Prostate gland (tissue), 2 donors: ENCODE measurements at regions not wholly inside any gene's neighbourhood (a gene's known extent, or its start where the extent isn't known, plus 50 kb on each side); places are given as distances from the start of the nearest gene placed in this dataset.

ENCODE experiments used
- DNase-seq: peaks from one replicate; pipeline ENCODE4 v3.0.0-alpha.2; 2019; ENCODE audit warnings: low spot score
- H3K27ac ChIP-seq, 2 donors: fragments of 200-600 bp; sonication (generic); 2 replicates each; pipeline ENCODE4 v1.5.1; 2017 to 2019
- H3K27me3 ChIP-seq: fragments of 200-600 bp; sonication (generic); replicated peaks from 2 replicates; pipeline ENCODE4 v1.5.1; 2019; ENCODE audit not compliant: insufficient read depth
- H3K36me3 ChIP-seq, 2 donors: fragments of 200-600 bp; sonication (generic); 1 replicate in 1 of 2; 2 replicates in 1 of 2; pipeline versions ENCODE4 v1.5.1 to v1.8.1; 2017 to 2019
- H3K4me1 ChIP-seq: fragments of 200-600 bp; sonication (generic); replicated peaks from 2 replicates; pipeline ENCODE4 v1.5.1; 2019
- H3K4me3 ChIP-seq, 2 donors: fragments of 200-600 bp; sonication (generic); 2 replicates each; pipeline ENCODE4 v1.5.1; 2017 to 2019
- H3K9me3 ChIP-seq: fragments of 200-600 bp; sonication (generic); 2 replicates; pipeline ENCODE4 v1.5.1; 2017
- CTCF ChIP-seq, 4 experiments: fragments of 200-600 bp in 2 of 4; fragments of 450-650 bp in 2 of 4; sonication (generic) in 2 of 4; IDR thresholded peaks; 1 replicate in 3 of 4; 2 replicates in 1 of 4; pipeline ENCODE4 v1.5.1; 2016 to 2019; ENCODE audit warnings: antibody characterized with exemption in 4 of 4, mild to moderate bottlenecking in 2 of 4, moderate library complexity in 2 of 4
- POLR2A ChIP-seq: fragments of 450-650 bp; IDR thresholded peaks from one replicate; pipeline ENCODE4 v1.6.1; 2016; ENCODE audit warnings: antibody characterized with exemption, mild to moderate bottlenecking
- POLR2AphosphoS5 ChIP-seq: sonication (generic); formaldehyde crosslinking; IDR thresholded peaks from one replicate; pipeline ENCODE4 v1.6.1; 2017; ENCODE audit warnings: antibody characterized with exemption
- WGBS: methylation state at CpG from one replicate; pipeline ENCODE4 v1.1.5; 2018; 5-methylcytosine and 5-hydroxymethylcytosine counted together
- intact Hi-C: fragments of 100-400 bp; cut with DNase I; formaldehyde crosslinking; loops from one replicate; pipeline ENCODE4 v1.14.2; 2022

GRCh38 chrX:39205467-39205866 is 404.2 kb downstream of the MID1IP1 start:
- no peak overlapping the region for H3K27ac ChIP-seq
- no peaks in the 10 kb centered on the region for H3K9me3 ChIP-seq
- H3K36me3 ChIP-seq = no peaks in the 10 kb centered on the region
- H3K4me3 ChIP-seq = no peak overlapping the region
- intact Hi-C loops = no loop called here
- WGBS = 79% methylated on average over 4 of the region's 4 CpGs
- DNase-seq = no peak
- H3K27me3 ChIP-seq = no peaks in the 10 kb centered on the region
- no peak for TF ChIP-seq POLR2AphosphoS5
- no peaks in the 10 kb centered on the region for H3K4me1 ChIP-seq

- Histone ChIP-seq H3K9me3 (no peaks in the 10 kb centered on the region), H3K4me1 (no peaks in the 10 kb centered on the region), H3K36me3 (no peaks in the 10 kb centered on the region), H3K27ac (no peak overlapping the region), H3K27me3 (no peaks in the 10 kb centered on the region), H3K4me3 (no peak overlapping the region)
- TF ChIP-seq CTCF (IDR thresholded peaks at IDR 0.05) = no peak
- no peak for TF ChIP-seq POLR2AphosphoS5
- no peak for TF ChIP-seq POLR2A
- no peak for DNase-seq
- 98% methylated on average over 4 of the region's 4 CpGs for WGBS
- intact Hi-C loops = no loop called here
Observed at GRCh38 chrX:39206399-39207145, 405.3 kb downstream of the MID1IP1 start.

GRCh38 chrX:39211501-39211900 is 410.2 kb downstream of the MID1IP1 start:
- H3K27me3 ChIP-seq = no peaks in the 10 kb centered on the region
- intact Hi-C loops = no loop called here
- no peaks in the 10 kb centered on the region for H3K4me1 ChIP-seq
- H3K4me3 ChIP-seq = no peak overlapping the region
- no peak overlapping the region for H3K27ac ChIP-seq
- H3K9me3 ChIP-seq = no peaks in the 10 kb centered on the region
- H3K36me3 ChIP-seq = no peaks in the 10 kb centered on the region
- 60% methylated on average over 1 of the region's 1 CpG for WGBS
- DNase-seq = no peak
- no peak for TF ChIP-seq POLR2AphosphoS5
- no peak for TF ChIP-seq CTCF (IDR thresholded peaks at IDR 0.05)
- no peak for TF ChIP-seq POLR2A

- intact Hi-C loops = no loop called here
Observed at GRCh38 chrX:39212456-39212855, 411.2 kb downstream of the MID1IP1 start.

More at GRCh38 chrX:39212456-39212855, 411.2 kb downstream of the MID1IP1 start:
- no peak overlapping the region for H3K4me3 ChIP-seq
- no peaks in the 10 kb centered on the region for H3K4me1 ChIP-seq
- no peak for DNase-seq
- TF ChIP-seq POLR2A = no peak
- TF ChIP-seq CTCF (IDR thresholded peaks at IDR 0.05) = no peak
- TF ChIP-seq POLR2AphosphoS5 = no peak
- H3K27me3 ChIP-seq = no peaks in the 10 kb centered on the region
- H3K36me3 ChIP-seq = no peaks in the 10 kb centered on the region
- H3K27ac ChIP-seq = no peak overlapping the region
- 92% methylated on average over 2 of the region's 2 CpGs for WGBS
- H3K9me3 ChIP-seq = no peaks in the 10 kb centered on the region
